Panc1 (cell line): ENCODE measurements at regions not wholly inside any gene's neighbourhood (a gene's known extent, or its start where the extent isn't known, plus 50 kb on each side); places are given as distances from the start of the nearest gene placed in this dataset.

ENCODE experiments used
- ATAC-seq: fragments of 200-7000 bp; cut with Tn5 transposase; 2 replicates; pipeline ENCODE4 v1.9.1; 2020; ENCODE audit warnings: mild to moderate bottlenecking, moderate library complexity
- BruUV-seq: library from RNA; stranded (reverse); fragments of 400-500 nt; replicated peaks from 2 replicates; lab custom pipeline; 2021; lab: Mats Ljungman, UMichigan
- CTCF ChIA-PET: fragments of 300-600 bp; sonication (Branson Sonifier 250); formaldehyde crosslinking; loops from one replicate; lab custom pipeline; 2022; ENCODE audit warnings: antibody characterized with exemption; lab: Charles Lee
- POLR2A ChIA-PET: fragments of 300-600 bp; sonication (Branson Sonifier 250); formaldehyde crosslinking; loops from one replicate; lab custom pipeline; 2022; ENCODE audit warnings: antibody characterized with exemption; lab: Charles Lee
- DNase-seq: peaks from one replicate; pipeline ENCODE4 v3.0.0-alpha.2; 2010; ENCODE audit warnings: low read depth, low spot score
- H3K27ac ChIP-seq: 2 replicates; pipeline ENCODE4 v1.5.1; 2011; ENCODE audit warnings: mild to moderate bottlenecking, low read length, inconsistent platforms
- H3K27me3 ChIP-seq: fragments of 200-500 bp; sonication (Bioruptor generic); 2 replicates; pipeline ENCODE4 v1.6.0; 2014; ENCODE audit warnings: low read length, inconsistent platforms; ENCODE audit not compliant: control insufficient read depth, insufficient read depth
- H3K36me3 ChIP-seq: fragments of 200-500 bp; sonication (Bioruptor generic); 2 replicates; pipeline ENCODE4 v1.5.1; 2014; ENCODE audit warnings: inconsistent platforms, mild to moderate bottlenecking, low read length, moderate library complexity; ENCODE audit not compliant: control insufficient read depth, insufficient read depth
- H3K4me1 ChIP-seq: 2 replicates; pipeline ENCODE4 v1.5.1; 2011; ENCODE audit warnings: inconsistent platforms, mild to moderate bottlenecking, low read length, moderate library complexity; ENCODE audit not compliant: control insufficient read depth, insufficient read depth
- H3K4me3 ChIP-seq, 2 experiments: 2 replicates each; pipeline ENCODE4 v1.5.1; 2011 to 2012; ENCODE audit warnings: low read depth in 2 of 2, low read length in 2 of 2, mild to moderate bottlenecking in 2 of 2, inconsistent platforms in 1 of 2, moderate library complexity in 1 of 2
- H3K9me3 ChIP-seq: fragments of 200-500 bp; sonication (Bioruptor generic); 2 replicates; pipeline ENCODE4 v1.5.1; 2014; ENCODE audit warnings: low read depth, mild to moderate bottlenecking, inconsistent platforms, low read length, moderate library complexity; ENCODE audit not compliant: control insufficient read depth, insufficient read depth
- POLR2AphosphoS5 ChIP-seq: IDR thresholded peaks from 2 replicates; pipeline ENCODE4 v1.6.1; 2012; ENCODE audit warnings: mild to moderate bottlenecking, low read depth, low read length, moderate library complexity
- SIN3A ChIP-seq: IDR thresholded peaks from 2 replicates; pipeline ENCODE4 v1.6.1; 2012; ENCODE audit warnings: low read depth, mild to moderate bottlenecking, low read length, moderate library complexity, borderline replicate concordance; ENCODE audit not compliant: insufficient read depth
- TCF7L2 ChIP-seq: IDR thresholded peaks from 2 replicates; pipeline ENCODE4 v1.6.1; 2011; ENCODE audit warnings: mild to moderate bottlenecking, low read depth, low read length, inconsistent platforms
- in situ Hi-C: cut with HindIII; loops from 2 replicates; pipeline ENCODE4 v1.10.0; 2016; ENCODE audit warnings: low sequenced_read_pairs, low pct_unique_long_range_greater_than_20kb
- intact Hi-C: fragments of 100-400 bp; cut with micrococcal nuclease; formaldehyde crosslinking; loops from one replicate; pipeline ENCODE4 v1.10.0; 2022; ENCODE audit not compliant: unreplicated experiment
- TF ChIP-seq, protein P1 (sequence below): fragments of 450-650 bp; IDR thresholded peaks from 2 replicates; pipeline ENCODE4 v1.5.1; 2017; ENCODE audit warnings: mild to moderate bottlenecking
- TF ChIP-seq, protein P2 (sequence below), 2 experiments: IDR thresholded peaks; 2 replicates each; pipeline ENCODE4 v1.6.1; 2011 to 2012; ENCODE audit warnings: low read depth in 2 of 2, control low read depth in 1 of 2, low read length in 1 of 2, mild to moderate bottlenecking in 1 of 2, moderate library complexity in 1 of 2; ENCODE audit not compliant: insufficient read depth in 1 of 2

DNA sequence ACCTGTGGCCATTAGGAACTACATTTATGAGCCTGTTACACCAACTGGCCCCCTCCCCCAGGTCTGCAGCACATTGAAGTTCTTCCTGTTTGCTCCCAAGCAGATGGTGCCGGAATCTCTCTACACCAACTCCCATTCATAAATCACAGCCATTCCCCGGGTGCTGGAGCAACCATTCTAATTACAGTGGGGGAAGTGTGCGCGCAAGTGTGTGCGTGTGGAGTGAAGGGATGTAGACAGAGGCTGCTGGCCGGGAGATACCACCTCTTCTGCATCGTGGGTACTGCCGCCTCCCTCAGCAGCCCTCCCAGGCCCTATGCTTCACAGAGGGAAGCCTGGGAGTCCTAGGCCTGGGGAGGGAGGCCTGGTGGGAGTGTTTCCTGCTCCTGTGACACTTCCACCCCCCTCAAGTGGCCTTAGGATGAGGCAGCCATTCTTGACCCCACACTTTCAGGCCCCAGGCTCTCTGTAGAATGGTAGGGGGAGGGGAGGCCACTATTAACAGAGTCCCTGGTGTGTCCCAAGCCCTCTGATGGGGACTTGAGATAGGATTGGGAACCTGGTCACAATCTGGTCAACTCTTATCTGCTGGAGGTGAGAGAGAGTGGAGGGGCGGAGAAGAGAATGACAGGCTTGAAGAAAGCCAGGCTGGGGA lies 69.1 kb downstream of the MAGEF1 start:
- no peaks in the 10 kb centered on the region for H3K4me1 ChIP-seq
- DNase-seq (no peak), ATAC-seq (no peak)
- H3K9me3 ChIP-seq, result no peaks in the 10 kb centered on the region
- H3K36me3 ChIP-seq, result no peaks in the 10 kb centered on the region
- no TSS peak for BruUV-seq
- intact Hi-C loops, result no loop called here
- TF ChIP-seq, protein P1, sequence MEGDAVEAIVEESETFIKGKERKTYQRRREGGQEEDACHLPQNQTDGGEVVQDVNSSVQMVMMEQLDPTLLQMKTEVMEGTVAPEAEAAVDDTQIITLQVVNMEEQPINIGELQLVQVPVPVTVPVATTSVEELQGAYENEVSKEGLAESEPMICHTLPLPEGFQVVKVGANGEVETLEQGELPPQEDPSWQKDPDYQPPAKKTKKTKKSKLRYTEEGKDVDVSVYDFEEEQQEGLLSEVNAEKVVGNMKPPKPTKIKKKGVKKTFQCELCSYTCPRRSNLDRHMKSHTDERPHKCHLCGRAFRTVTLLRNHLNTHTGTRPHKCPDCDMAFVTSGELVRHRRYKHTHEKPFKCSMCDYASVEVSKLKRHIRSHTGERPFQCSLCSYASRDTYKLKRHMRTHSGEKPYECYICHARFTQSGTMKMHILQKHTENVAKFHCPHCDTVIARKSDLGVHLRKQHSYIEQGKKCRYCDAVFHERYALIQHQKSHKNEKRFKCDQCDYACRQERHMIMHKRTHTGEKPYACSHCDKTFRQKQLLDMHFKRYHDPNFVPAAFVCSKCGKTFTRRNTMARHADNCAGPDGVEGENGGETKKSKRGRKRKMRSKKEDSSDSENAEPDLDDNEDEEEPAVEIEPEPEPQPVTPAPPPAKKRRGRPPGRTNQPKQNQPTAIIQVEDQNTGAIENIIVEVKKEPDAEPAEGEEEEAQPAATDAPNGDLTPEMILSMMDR, result no peak
- TF ChIP-seq POLR2AphosphoS5, result no peak
- TF ChIP-seq, protein P2, sequence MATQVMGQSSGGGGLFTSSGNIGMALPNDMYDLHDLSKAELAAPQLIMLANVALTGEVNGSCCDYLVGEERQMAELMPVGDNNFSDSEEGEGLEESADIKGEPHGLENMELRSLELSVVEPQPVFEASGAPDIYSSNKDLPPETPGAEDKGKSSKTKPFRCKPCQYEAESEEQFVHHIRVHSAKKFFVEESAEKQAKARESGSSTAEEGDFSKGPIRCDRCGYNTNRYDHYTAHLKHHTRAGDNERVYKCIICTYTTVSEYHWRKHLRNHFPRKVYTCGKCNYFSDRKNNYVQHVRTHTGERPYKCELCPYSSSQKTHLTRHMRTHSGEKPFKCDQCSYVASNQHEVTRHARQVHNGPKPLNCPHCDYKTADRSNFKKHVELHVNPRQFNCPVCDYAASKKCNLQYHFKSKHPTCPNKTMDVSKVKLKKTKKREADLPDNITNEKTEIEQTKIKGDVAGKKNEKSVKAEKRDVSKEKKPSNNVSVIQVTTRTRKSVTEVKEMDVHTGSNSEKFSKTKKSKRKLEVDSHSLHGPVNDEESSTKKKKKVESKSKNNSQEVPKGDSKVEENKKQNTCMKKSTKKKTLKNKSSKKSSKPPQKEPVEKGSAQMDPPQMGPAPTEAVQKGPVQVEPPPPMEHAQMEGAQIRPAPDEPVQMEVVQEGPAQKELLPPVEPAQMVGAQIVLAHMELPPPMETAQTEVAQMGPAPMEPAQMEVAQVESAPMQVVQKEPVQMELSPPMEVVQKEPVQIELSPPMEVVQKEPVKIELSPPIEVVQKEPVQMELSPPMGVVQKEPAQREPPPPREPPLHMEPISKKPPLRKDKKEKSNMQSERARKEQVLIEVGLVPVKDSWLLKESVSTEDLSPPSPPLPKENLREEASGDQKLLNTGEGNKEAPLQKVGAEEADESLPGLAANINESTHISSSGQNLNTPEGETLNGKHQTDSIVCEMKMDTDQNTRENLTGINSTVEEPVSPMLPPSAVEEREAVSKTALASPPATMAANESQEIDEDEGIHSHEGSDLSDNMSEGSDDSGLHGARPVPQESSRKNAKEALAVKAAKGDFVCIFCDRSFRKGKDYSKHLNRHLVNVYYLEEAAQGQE (IDR thresholded peaks at IDR 0.05; ENCODE audit: insufficient read depth in 1 of 2, low read depth in 2 of 2, low read length in 1 of 2), result no peak
- TF ChIP-seq SIN3A, result no peak
- TF ChIP-seq TCF7L2, result no peak
- POLR2A ChIA-PET, result no interaction called here
- H3K27ac ChIP-seq, result no peak overlapping the region
- H3K27me3 ChIP-seq, result no peaks in the 10 kb centered on the region
- in situ Hi-C loops, result no loop called here
- no peak overlapping the region for H3K4me3 ChIP-seq
- CTCF ChIA-PET, result no interaction called here

DNA sequence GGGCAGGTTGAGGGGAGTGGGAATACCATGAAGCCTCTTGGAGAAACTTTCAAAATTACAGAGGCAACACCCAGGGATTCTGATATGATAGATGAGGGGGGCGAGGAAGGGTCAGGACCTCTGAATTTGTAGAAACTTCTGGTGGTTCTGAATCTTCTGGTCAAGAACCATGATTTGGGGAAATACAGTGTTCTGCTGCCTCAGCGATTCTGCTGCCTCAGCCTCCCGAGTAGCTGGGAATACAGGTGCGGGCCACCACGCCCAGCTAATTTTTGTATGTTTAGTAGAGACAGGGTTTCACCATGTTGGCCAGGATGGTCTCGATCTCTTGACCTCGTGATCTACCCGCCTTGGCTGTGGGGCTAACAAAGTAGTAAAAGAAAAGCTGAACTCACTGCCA lies 70.4 kb downstream of the MAGEF1 start:
- no peak for ATAC-seq
- no peaks in the 10 kb centered on the region for H3K36me3 ChIP-seq
- BruUV-seq, result no TSS peak

More for the DNA sequence above, 70.4 kb downstream of the MAGEF1 start:
- no peaks in the 10 kb centered on the region for H3K9me3 ChIP-seq
- POLR2A ChIA-PET, result no interaction called here
- CTCF ChIA-PET, result no interaction called here
- no peak overlapping the region for H3K27ac ChIP-seq
- in situ Hi-C loops (no loop called here), intact Hi-C loops (no loop called here)
- H3K4me3 ChIP-seq, result no peak overlapping the region
- no peaks in the 10 kb centered on the region for H3K27me3 ChIP-seq
- no peak for DNase-seq
- H3K4me1 ChIP-seq, result no peaks in the 10 kb centered on the region
- TF ChIP-seq TCF7L2, result no peak
- no peak for TF ChIP-seq POLR2AphosphoS5
- TF ChIP-seq, protein P1, result no peak
- TF ChIP-seq, protein P2 (IDR thresholded peaks at IDR 0.05; ENCODE audit: insufficient read depth in 1 of 2, low read depth in 2 of 2, low read length in 1 of 2), result no peak
- TF ChIP-seq SIN3A, result no peak
